ENCODE measurements at regions not wholly inside any gene's neighbourhood (a gene's known extent, or its start where the extent isn't known, plus 50 kb on each side); places are given as distances from the start of the nearest gene placed in this dataset.

- Mint-ChIP-seq H3K4me1 (ENCODE audit: low read depth) (no peaks in the 10 kb centered on the region), H3K27me3 (peaks cover 2% of the 10 kb centered on the region), H3K4me3 (no peak overlapping the region), H3K36me3 (no peaks in the 10 kb centered on the region), H3K9me3 (no peaks in the 10 kb centered on the region), H3K27ac (no peak overlapping the region)
- no peak for DNase-seq
- ChIA-PET POLR2A (no interaction called here), CTCF (no interaction called here)
- intact Hi-C loops (cut with micrococcal nuclease): no loop called here
These were observed 202.1 kb upstream of the NSMCE3 start for GRCh38 chr15:29471757-29472156.

- Mint-ChIP-seq H3K27ac (no peak overlapping the region), H3K27me3 (peaks cover 2% of the 10 kb centered on the region), H3K36me3 (no peaks in the 10 kb centered on the region), H3K4me1 (ENCODE audit: low read depth) (no peaks in the 10 kb centered on the region), H3K4me3 (no peak overlapping the region), H3K9me3 (no peaks in the 10 kb centered on the region)
- DNase-seq: no peak
- ChIA-PET CTCF (no interaction called here), POLR2A (no interaction called here)
- intact Hi-C loops (cut with micrococcal nuclease): no loop called here
These were observed 201.7 kb upstream of the NSMCE3 start for GRCh38 chr15:29471306-29471705.

GRCh38 chr15:29470794-29471193 lies 201.2 kb upstream of the NSMCE3 start:
- Mint-ChIP-seq H3K36me3 (no peaks in the 10 kb centered on the region), H3K27ac (no peak overlapping the region), H3K27me3 (peaks cover 2% of the 10 kb centered on the region), H3K4me1 (ENCODE audit: low read depth) (no peaks in the 10 kb centered on the region), H3K9me3 (no peaks in the 10 kb centered on the region), H3K4me3 (no peak overlapping the region)
- POLR2A ChIA-PET: no interaction called here
- CTCF ChIA-PET: no interaction called here
- intact Hi-C loops (cut with micrococcal nuclease): no loop called here
- DNase-seq: no peak

- intact Hi-C loops (cut with micrococcal nuclease): no loop called here
- ChIA-PET CTCF (interaction anchor here (0.6 kb wide), 1 partner anchor 75 kb away, joined by 3 read pairs; no protein-coding TSS in a partner anchor), POLR2A (no interaction called here)
- no peak overlapping the region for H3K27ac Mint-ChIP-seq
- no peaks in the 10 kb centered on the region for H3K4me1 Mint-ChIP-seq (ENCODE audit: low read depth)
- no peak overlapping the region for H3K4me3 Mint-ChIP-seq
- H3K9me3 Mint-ChIP-seq: no peaks in the 10 kb centered on the region
- no peak for DNase-seq
- peaks cover 2% of the 10 kb centered on the region for H3K27me3 Mint-ChIP-seq
- no peaks in the 10 kb centered on the region for H3K36me3 Mint-ChIP-seq
These were observed 200.7 kb upstream of the NSMCE3 start for GRCh38 chr15:29470311-29470710.

GRCh38 chr15:29468899-29469298 lies 199.3 kb upstream of the NSMCE3 start:
- H3K27me3 Mint-ChIP-seq: peaks cover 2% of the 10 kb centered on the region

GRCh38 chr15:29467091-29467490 lies 197.5 kb upstream of the NSMCE3 start:
- Mint-ChIP-seq H3K27ac (no peak overlapping the region), H3K4me3 (no peak overlapping the region), H3K27me3 (peaks cover 4% of the 10 kb centered on the region), H3K9me3 (no peaks in the 10 kb centered on the region), H3K36me3 (no peaks in the 10 kb centered on the region), H3K4me1 (ENCODE audit: low read depth) (no peaks in the 10 kb centered on the region)
- DNase-seq: no peak
- POLR2A ChIA-PET: no interaction called here
- intact Hi-C loops (cut with micrococcal nuclease): no loop called here
- CTCF ChIA-PET: no interaction called here

More at GRCh38 chr15:29468899-29469298, 199.3 kb upstream of the NSMCE3 start:
- intact Hi-C loops (cut with micrococcal nuclease): no loop called here
- Mint-ChIP-seq H3K4me3 (no peak overlapping the region), H3K36me3 (no peaks in the 10 kb centered on the region), H3K27ac (no peak overlapping the region), H3K4me1 (ENCODE audit: low read depth) (no peaks in the 10 kb centered on the region), H3K9me3 (no peaks in the 10 kb centered on the region)
- DNase-seq: no peak
- ChIA-PET CTCF (no interaction called here), POLR2A (no interaction called here)

DNA sequence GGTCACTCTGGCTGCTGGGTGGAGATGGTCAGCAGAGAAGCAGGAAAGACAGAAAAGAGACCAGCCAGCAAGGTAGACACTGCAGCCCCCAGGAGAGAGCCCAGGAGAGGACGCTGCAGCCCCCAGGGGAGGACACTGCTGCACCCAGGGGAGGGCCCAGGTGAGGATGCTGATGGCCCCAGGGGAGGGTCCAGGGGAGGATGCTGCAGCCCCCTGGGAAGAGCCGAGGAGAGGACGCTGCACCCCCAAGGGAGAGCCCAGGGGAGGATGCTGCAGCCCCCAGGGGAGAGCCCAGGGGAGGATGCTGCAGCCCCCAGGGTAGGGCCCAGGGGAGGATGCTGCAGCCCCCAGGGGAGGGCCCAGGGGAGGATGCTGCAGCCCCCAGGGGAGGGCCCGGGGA lies 196.7 kb upstream of the NSMCE3 start:
- H3K27me3 Mint-ChIP-seq: peaks cover 4% of the 10 kb centered on the region
- no peak overlapping the region for H3K27ac Mint-ChIP-seq
- H3K9me3 Mint-ChIP-seq: no peaks in the 10 kb centered on the region
- no peak overlapping the region for H3K4me3 Mint-ChIP-seq
- no peak for DNase-seq
- ChIA-PET CTCF (no interaction called here), POLR2A (no interaction called here)
- intact Hi-C loops (cut with micrococcal nuclease): no loop called here
- H3K4me1 Mint-ChIP-seq (ENCODE audit: low read depth): no peaks in the 10 kb centered on the region
- no peaks in the 10 kb centered on the region for H3K36me3 Mint-ChIP-seq

DNA sequence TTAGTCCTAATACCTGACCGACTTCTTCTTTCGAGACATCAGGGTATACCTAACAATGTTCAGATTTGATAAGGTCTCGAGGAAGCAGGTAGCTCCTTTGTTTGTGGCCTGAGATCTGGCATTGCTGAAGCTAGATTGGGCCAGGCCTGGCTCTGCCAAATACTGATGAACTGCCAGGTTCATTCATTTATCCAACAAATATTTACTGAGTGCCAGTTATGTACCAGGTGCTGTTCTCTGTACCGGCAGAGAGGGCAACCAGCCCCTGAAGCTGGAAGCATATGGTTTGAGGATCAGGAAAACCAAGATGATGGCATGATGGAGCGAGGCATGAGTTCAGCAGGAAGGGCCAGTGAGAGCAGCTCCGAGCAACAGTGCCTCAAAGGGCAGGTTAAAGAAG lies 196.2 kb upstream of the NSMCE3 start:
- ChIA-PET CTCF (no interaction called here), POLR2A (no interaction called here)
- Mint-ChIP-seq H3K4me3 (no peak overlapping the region), H3K36me3 (no peaks in the 10 kb centered on the region), H3K4me1 (ENCODE audit: low read depth) (no peaks in the 10 kb centered on the region), H3K9me3 (no peaks in the 10 kb centered on the region), H3K27me3 (peaks cover 4% of the 10 kb centered on the region), H3K27ac (no peak overlapping the region)
- intact Hi-C loops (cut with micrococcal nuclease): no loop called here
- no peak for DNase-seq

GRCh38 chr15:29465196-29465595 lies 195.6 kb upstream of the NSMCE3 start:
- no peaks in the 10 kb centered on the region for H3K36me3 Mint-ChIP-seq
- H3K4me3 Mint-ChIP-seq: no peak overlapping the region
- H3K4me1 Mint-ChIP-seq (ENCODE audit: low read depth): no peaks in the 10 kb centered on the region
- H3K27ac Mint-ChIP-seq: no peak overlapping the region
- no peak for DNase-seq
- CTCF ChIA-PET: no interaction called here
- POLR2A ChIA-PET: no interaction called here
- peaks cover 4% of the 10 kb centered on the region for H3K27me3 Mint-ChIP-seq
- intact Hi-C loops (cut with micrococcal nuclease): no loop called here
- H3K9me3 Mint-ChIP-seq: no peaks in the 10 kb centered on the region

DNA sequence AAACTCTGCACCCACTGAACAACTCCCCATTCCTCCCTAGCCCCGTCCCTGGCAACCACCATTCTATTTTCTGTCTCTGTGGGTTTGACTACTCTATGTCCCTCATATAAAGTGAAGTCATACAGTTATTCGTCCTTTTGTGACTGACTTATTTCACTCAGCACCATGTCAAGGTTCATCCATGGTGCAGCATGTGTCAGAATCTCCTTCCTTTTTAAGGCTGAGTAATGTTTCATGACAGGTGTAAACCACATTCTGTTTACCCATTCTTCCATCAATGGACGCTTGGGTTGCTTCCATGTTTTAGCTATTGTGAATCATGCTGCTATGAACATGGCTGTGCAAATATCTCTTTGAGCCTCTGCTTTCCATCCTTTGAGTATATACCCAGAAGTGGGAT lies 192.3 kb upstream of the NSMCE3 start:
- CTCF ChIA-PET: no interaction called here
- Mint-ChIP-seq H3K9me3 (no peaks in the 10 kb centered on the region), H3K27ac (no peak overlapping the region), H3K36me3 (no peaks in the 10 kb centered on the region), H3K4me1 (ENCODE audit: low read depth) (no peaks in the 10 kb centered on the region), H3K4me3 (no peak overlapping the region), H3K27me3 (peaks cover 2% of the 10 kb centered on the region)
- POLR2A ChIA-PET: no interaction called here
- intact Hi-C loops (cut with micrococcal nuclease): no loop called here
- DNase-seq: no peak

DNA sequence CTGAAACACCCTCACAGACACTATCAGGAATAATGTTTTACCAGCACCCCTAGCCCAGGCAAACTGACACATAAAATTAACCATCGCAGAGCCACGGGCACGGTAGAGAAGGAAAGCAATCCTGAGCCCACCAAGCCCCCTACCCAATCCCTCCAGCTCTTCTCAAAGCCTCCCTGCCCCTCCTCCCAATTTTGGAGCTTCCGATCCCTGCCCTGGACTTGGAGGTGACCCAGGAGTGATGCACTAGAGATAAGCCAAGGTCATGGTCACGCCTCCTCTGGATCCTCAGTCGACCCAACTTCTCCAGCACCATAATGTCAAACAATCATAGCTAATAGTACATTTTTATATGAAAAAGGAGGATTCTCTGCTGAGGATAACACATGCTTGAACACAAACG lies 188.7 kb upstream of the NSMCE3 start:
- POLR2A ChIA-PET: no interaction called here
- DNase-seq: no peak
- Mint-ChIP-seq H3K4me3 (no peak overlapping the region), H3K36me3 (no peaks in the 10 kb centered on the region), H3K27me3 (peaks cover 2% of the 10 kb centered on the region), H3K4me1 (ENCODE audit: low read depth) (peaks cover 4% of the 10 kb centered on the region), H3K27ac (no peak overlapping the region), H3K9me3 (no peaks in the 10 kb centered on the region)
- intact Hi-C loops (cut with micrococcal nuclease): no loop called here
- CTCF ChIA-PET: no interaction called here

DNA sequence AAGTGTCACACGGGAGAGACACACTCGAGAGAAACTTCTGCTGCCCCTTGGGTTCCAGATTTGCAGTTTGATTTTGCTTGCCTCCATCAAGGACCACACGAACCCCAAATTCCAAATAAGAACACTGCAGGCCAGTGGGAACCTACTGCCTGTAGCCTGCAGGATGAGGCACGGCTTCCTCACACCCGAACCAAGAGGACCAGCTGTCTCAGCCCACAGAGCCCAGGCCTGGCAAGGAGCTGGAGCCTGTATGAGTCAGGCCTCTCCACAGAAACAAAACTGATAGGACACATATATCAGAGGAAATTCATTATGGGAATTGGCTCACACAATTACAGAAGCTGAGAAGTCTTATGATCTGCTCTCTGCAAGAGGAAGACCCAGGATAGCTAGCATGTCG lies 188.1 kb upstream of the NSMCE3 start:
- ChIA-PET POLR2A (no interaction called here), CTCF (no interaction called here)
- H3K27ac Mint-ChIP-seq: no peak overlapping the region
- H3K4me1 Mint-ChIP-seq (ENCODE audit: low read depth): peaks cover 11% of the 10 kb centered on the region
- no peaks in the 10 kb centered on the region for H3K9me3 Mint-ChIP-seq
- no peak for DNase-seq
- intact Hi-C loops (cut with micrococcal nuclease): no loop called here
- peaks cover 2% of the 10 kb centered on the region for H3K27me3 Mint-ChIP-seq
- H3K36me3 Mint-ChIP-seq: no peaks in the 10 kb centered on the region
- no peak overlapping the region for H3K4me3 Mint-ChIP-seq

DNA sequence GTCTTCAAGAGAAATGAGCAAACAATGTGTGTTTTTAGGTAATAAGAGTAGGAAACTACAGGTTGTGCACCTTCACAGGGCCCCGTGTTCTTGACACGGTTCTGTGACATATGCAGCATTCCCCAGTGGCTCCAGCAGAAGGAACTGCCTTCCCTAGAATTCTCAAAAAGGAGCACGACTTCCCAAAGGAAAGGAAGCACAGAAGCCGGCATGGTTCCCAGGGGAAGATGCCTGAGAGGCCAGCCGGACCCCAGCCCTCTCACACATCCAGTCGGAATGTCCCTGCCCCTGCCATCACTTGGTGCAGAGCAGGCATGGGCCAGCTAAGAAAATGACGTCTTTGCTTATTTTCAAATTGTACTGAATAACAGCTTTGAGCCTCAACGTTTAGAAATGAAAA lies 187.3 kb upstream of the NSMCE3 start:
- H3K4me1 Mint-ChIP-seq (ENCODE audit: low read depth): peaks cover 12% of the 10 kb centered on the region
- ChIA-PET CTCF (no interaction called here), POLR2A (no interaction called here)
- H3K4me3 Mint-ChIP-seq: no peak overlapping the region
- no peak overlapping the region for H3K27ac Mint-ChIP-seq
- no peak for DNase-seq
- no peaks in the 10 kb centered on the region for H3K27me3 Mint-ChIP-seq
- H3K9me3 Mint-ChIP-seq: no peaks in the 10 kb centered on the region
- intact Hi-C loops (cut with micrococcal nuclease): no loop called here
- H3K36me3 Mint-ChIP-seq: no peaks in the 10 kb centered on the region

DNA sequence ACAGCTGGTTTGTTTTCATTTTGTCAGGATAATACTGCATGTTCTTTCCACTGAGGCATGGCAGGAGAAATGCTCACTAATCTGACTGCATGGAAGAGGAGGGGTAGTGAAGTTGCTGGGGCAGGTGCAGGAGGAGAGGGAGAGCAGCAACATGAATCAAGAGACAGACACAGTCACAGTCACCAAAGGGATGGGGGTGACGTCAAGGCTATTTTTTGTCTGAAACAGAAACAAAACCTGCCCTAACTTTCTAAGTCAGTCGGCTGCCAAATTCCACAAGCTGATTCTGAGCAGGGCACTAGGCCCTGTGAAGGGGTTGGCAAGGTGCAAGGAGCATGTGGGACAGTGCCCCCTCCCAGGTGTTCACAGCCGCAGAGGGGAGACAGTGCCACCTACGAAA lies 186.6 kb upstream of the NSMCE3 start:
- Mint-ChIP-seq H3K27me3 (no peaks in the 10 kb centered on the region), H3K4me3 (no peak overlapping the region), H3K27ac (no peak overlapping the region), H3K36me3 (no peaks in the 10 kb centered on the region), H3K4me1 (ENCODE audit: low read depth) (peaks cover 12% of the 10 kb centered on the region), H3K9me3 (no peaks in the 10 kb centered on the region)
- no peak for DNase-seq
- intact Hi-C loops (cut with micrococcal nuclease): no loop called here
- ChIA-PET CTCF (no interaction called here), POLR2A (interaction anchor here (0.6 kb wide), 1 partner anchor 761 kb away, joined by 4 read pairs; no protein-coding TSS in a partner anchor)
